ENCODE measurements at regions not wholly inside any gene's neighbourhood (a gene's known extent, or its start where the extent isn't known, plus 50 kb on each side); places are given as distances from the start of the nearest gene placed in this dataset.
"Not testable (repeated sequence)": the region's sequence is repeated elsewhere in the genome, so short reads cannot be mapped to it uniquely, and the experiment has no call there.

- no peaks in the 10 kb centered on the region for H3K36me3 ChIP-seq
- 19 to 22% methylated on average over 5 of the region's 5 CpGs for WGBS, 2 donors
- no peak for DNase-seq (ENCODE audit: low spot score in 2 of 2)
- no peaks in the 10 kb centered on the region for H3K4me1 ChIP-seq
- H3K27ac ChIP-seq, result no peak overlapping the region
- H3K4me3 ChIP-seq, result no peak overlapping the region
- no peaks in the 10 kb centered on the region for H3K27me3 ChIP-seq
- TF ChIP-seq CTCF (IDR thresholded peaks at IDR 0.05) (no peak), EP300 (IDR thresholded peaks at IDR 0.05) (no peak), POLR2A (IDR thresholded peaks at IDR 0.05) (no peak)
- no peaks in the 10 kb centered on the region for H3K9me3 ChIP-seq
Observed at GRCh38 chr5:88085462-88085861, 183.2 kb downstream of the TMEM161B start.

- Histone ChIP-seq H3K27me3 (no peaks in the 10 kb centered on the region), H3K4me1 (no peaks in the 10 kb centered on the region), H3K36me3 (no peaks in the 10 kb centered on the region), H3K27ac (no peak overlapping the region), H3K4me3 (no peak overlapping the region), H3K9me3 (peaks cover 0 to 9% (median 0%) of the 10 kb centered on the region in 4 donors)
- no peak for DNase-seq (ENCODE audit: low spot score in 2 of 2)
- TF ChIP-seq EP300 (IDR thresholded peaks at IDR 0.05), result no peak
- TF ChIP-seq POLR2A (IDR thresholded peaks at IDR 0.05), result no peak
- TF ChIP-seq CTCF (IDR thresholded peaks at IDR 0.05), result no peak
Observed at GRCh38 chr5:88081877-88082276, 186.8 kb downstream of the TMEM161B start.

- Histone ChIP-seq H3K27ac (no peak overlapping the region), H3K4me3 (no peak overlapping the region), H3K36me3 (no peaks in the 10 kb centered on the region), H3K4me1 (no peaks in the 10 kb centered on the region), H3K9me3 (peaks cover 0 to 29% (median 0%) of the 10 kb centered on the region in 4 donors), H3K27me3 (no peaks in the 10 kb centered on the region)
- DNase-seq (ENCODE audit: low spot score in 2 of 2), result no peak
- TF ChIP-seq POLR2A (IDR thresholded peaks at IDR 0.05) (no peak), CTCF (IDR thresholded peaks at IDR 0.05) (no peak), EP300 (IDR thresholded peaks at IDR 0.05) (no peak)
Observed at GRCh38 chr5:88063813-88064212, 204.8 kb downstream of the TMEM161B start.

GRCh38 chr5:88060194-88060593 lies 208.5 kb downstream of the TMEM161B start:
- TF ChIP-seq POLR2A (IDR thresholded peaks at IDR 0.05) (no peak), EP300 (IDR thresholded peaks at IDR 0.05) (no peak), CTCF (IDR thresholded peaks at IDR 0.05) (no peak)
- Histone ChIP-seq H3K27ac (no peak overlapping the region), H3K27me3 (no peaks in the 10 kb centered on the region), H3K36me3 (no peaks in the 10 kb centered on the region), H3K9me3 (peaks cover 0 to 29% (median 0%) of the 10 kb centered on the region in 4 donors), H3K4me1 (no peaks in the 10 kb centered on the region), H3K4me3 (no peak overlapping the region)
- DNase-seq (ENCODE audit: low spot score in 2 of 2), result no peak
- WGBS, 2 donors, result 84 to 92% methylated on average over 3 of the region's 3 CpGs

- WGBS, 2 donors, result 96 to 98% methylated on average over 1 of the region's 1 CpG
- H3K27ac ChIP-seq, result no peak overlapping the region
- no peaks in the 10 kb centered on the region for H3K4me1 ChIP-seq
- no peak for DNase-seq (ENCODE audit: low spot score in 2 of 2)
- H3K27me3 ChIP-seq, result no peaks in the 10 kb centered on the region
- TF ChIP-seq EP300 (IDR thresholded peaks at IDR 0.05), result no peak
- TF ChIP-seq POLR2A (IDR thresholded peaks at IDR 0.05), result no peak
- no peak for TF ChIP-seq CTCF (IDR thresholded peaks at IDR 0.05)
- no peak overlapping the region for H3K4me3 ChIP-seq
- no peaks in the 10 kb centered on the region for H3K36me3 ChIP-seq
- peaks cover 0 to 23% (median 0%) of the 10 kb centered on the region in 4 donors for H3K9me3 ChIP-seq
Observed at GRCh38 chr5:88058625-88059024, 210.0 kb downstream of the TMEM161B start.

- not testable (repeated sequence) for H3K36me3 ChIP-seq; H3K9me3 ChIP-seq; H3K4me1 ChIP-seq; H3K27ac ChIP-seq; H3K27me3 ChIP-seq; DNase-seq (ENCODE audit: low spot score in 2 of 2); H3K4me3 ChIP-seq
- 80 to 87% methylated on average over 18 to 19 of the region's 26 CpGs for WGBS, 2 donors
Observed at GRCh38 chr5:88052468-88052867, 216.2 kb downstream of the TMEM161B start.

Measured in tibial nerve (tissue), 4 donors.